ENCODE measurements at regions not wholly inside any gene's neighbourhood (a gene's known extent, or its start where the extent isn't known, plus 50 kb on each side); places are given as distances from the start of the nearest gene placed in this dataset.

- ATAC-seq (no peak), DNase-seq (no peak)
- Histone ChIP-seq H3K4me3 (no peak overlapping the region), H3K27ac (no peak overlapping the region), H3K9me3 (peaks cover 0 to 27% (median 8%) of the 10 kb centered on the region in 11 donors), H3K36me3 (no peaks in the 10 kb centered on the region), H3K4me1 (no peaks in the 10 kb centered on the region), H3K27me3 (no peaks in the 10 kb centered on the region)
- TF ChIP-seq CTCF (IDR thresholded peaks at IDR 0.05): no peak
- 23 to 32% methylated on average over 1 of the region's 1 CpG for WGBS, 2 donors
- intact Hi-C loops (cut with DNase I): no loop called here
Measured at GRCh38 chr11:15341587-15341986, 226.9 kb downstream of the INSC start.

DNA sequence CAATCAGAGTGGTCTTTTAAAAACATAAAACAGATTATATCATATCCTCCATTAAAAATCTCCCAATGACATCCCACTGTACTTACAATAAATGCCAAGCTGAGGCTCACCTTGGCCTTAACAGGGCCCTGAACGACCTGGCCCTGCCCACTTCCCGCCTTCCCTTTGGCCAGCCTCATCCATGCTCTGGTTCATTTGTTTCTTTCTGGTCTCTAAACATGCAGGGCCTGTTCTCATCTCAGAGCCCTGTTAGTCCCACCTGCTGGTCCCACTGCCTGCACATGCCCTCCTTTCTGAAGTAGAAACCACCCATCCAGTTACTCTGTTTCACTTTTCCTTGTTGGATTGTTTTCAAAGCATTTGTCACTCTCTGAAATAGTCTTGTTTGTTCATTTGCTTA lies 227.4 kb downstream of the INSC start:
- no peak for DNase-seq
- H3K27me3 ChIP-seq: no peaks in the 10 kb centered on the region
- no peak for TF ChIP-seq CTCF (IDR thresholded peaks at IDR 0.05)
- H3K27ac ChIP-seq: no peak overlapping the region
- no peaks in the 10 kb centered on the region for H3K4me1 ChIP-seq
- intact Hi-C loops (cut with DNase I): no loop called here
- H3K36me3 ChIP-seq: no peaks in the 10 kb centered on the region
- 56 to 59% methylated on average over 2 of the region's 2 CpGs for WGBS, 2 donors
- H3K9me3 ChIP-seq: peaks cover 0 to 27% (median 8%) of the 10 kb centered on the region in 11 donors
- ATAC-seq: no peak
- no peak overlapping the region for H3K4me3 ChIP-seq

DNA sequence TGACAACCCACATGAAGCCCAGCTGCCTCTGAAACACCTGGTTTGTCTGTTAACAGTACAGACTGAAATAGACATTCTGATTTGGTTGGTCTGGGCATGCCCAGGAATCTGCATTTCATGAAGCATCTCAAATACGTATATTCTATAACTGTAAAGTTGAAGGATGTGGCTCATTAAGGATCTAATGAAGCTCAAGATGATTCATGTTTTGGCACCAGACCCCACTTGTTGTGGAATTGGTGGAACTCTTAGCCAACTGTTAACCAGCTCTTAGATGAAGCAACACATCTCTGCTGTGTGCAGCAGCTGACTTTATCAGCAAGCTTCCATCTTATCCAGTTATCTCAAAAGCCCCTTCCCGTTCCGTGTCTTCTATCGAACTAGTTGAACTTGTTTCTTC lies 232.2 kb downstream of the INSC start:
- H3K27me3 ChIP-seq: no peaks in the 10 kb centered on the region
- H3K36me3 ChIP-seq: no peaks in the 10 kb centered on the region
- H3K4me3 ChIP-seq: no peak overlapping the region
- DNase-seq (no peak), ATAC-seq (no peak)
- peaks cover 0 to 4% (median 0%) of the 10 kb centered on the region in 11 donors for H3K9me3 ChIP-seq
- H3K4me1 ChIP-seq: no peaks in the 10 kb centered on the region
- intact Hi-C loops (cut with DNase I): no loop called here
- 60 to 68% methylated on average over 4 of the region's 4 CpGs for whole genome bisulfite sequencing, 2 donors
- no peak overlapping the region for H3K27ac ChIP-seq
- TF ChIP-seq CTCF (IDR thresholded peaks at IDR 0.05): no peak

DNA sequence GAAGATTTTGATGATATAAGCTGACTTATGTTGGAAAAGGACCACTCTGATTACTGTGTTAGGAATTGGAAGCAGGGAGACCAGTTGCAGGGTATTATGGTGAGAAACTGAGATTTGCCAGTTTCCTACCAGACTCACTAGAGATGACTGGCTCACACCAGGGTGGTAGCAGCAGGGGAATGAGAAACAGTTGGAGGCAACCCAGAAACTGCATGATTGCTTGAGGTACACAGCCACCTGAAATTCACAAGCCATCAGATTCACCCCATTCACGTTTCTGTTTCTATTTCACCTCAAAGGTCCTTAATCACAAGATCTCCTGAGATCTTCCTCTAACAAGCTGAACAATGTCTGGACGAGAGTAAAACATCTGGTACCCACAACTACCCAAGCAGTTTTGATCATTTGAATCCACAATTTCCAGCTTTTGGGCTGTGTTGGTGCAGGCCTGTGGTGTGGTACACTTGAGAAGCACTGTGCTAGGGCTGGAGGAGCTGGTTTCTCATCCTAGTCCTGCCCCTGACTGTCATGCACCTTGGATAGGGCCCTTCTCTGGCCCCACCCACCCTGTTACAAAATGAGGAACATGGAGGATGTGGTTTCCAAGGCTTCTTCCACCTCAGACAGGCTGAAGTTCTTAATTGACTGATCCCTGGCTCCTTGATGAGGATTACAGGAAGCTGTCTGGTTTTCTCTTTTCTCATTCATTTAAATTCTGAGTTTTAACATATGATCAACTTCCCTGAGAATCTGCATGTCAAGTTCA lies 233.4 kb downstream of the INSC start:
- intact Hi-C loops (cut with DNase I): no loop called here
- H3K9me3 ChIP-seq: peaks cover 0 to 10% (median 0%) of the 10 kb centered on the region in 11 donors
- DNase-seq (no peak), ATAC-seq (no peak)
- TF ChIP-seq CTCF (IDR thresholded peaks at IDR 0.05): no peak
- H3K4me3 ChIP-seq: no peak overlapping the region
- 79 to 86% methylated on average over 2 of the region's 2 CpGs for WGBS, 2 donors
- no peaks in the 10 kb centered on the region for H3K4me1 ChIP-seq
- H3K36me3 ChIP-seq: no peaks in the 10 kb centered on the region
- no peaks in the 10 kb centered on the region for H3K27me3 ChIP-seq
- H3K27ac ChIP-seq: no peak overlapping the region

All from heart right ventricle (tissue), 16 donors.